GM10248 (cell line): ENCODE measurements at regions not wholly inside any gene's neighbourhood (a gene's known extent, or its start where the extent isn't known, plus 50 kb on each side); places are given as distances from the start of the nearest gene placed in this dataset.

Experiments
- CTCF ChIA-PET: fragments of 300-600 bp; sonication (Branson Sonifier 250); formaldehyde crosslinking; extraction: SDS; loops from one replicate; lab custom pipeline; 2021; ENCODE audit warnings: antibody characterized with exemption; lab: Yijun Ruan, JAX
- POLR2A ChIA-PET: fragments of 350-650 bp; sonication (Branson Sonifier 250); formaldehyde crosslinking; extraction: SDS; loops from one replicate; lab custom pipeline; 2020; ENCODE audit warnings: antibody characterized with exemption; lab: Yijun Ruan, JAX
- DNase-seq: peaks from one replicate; pipeline ENCODE4 v3.0.0; 2012; ENCODE audit errors: extremely low spot score
- CTCF ChIP-seq: IDR thresholded peaks from 2 replicates; pipeline ENCODE4 v1.5.1; 2012; ENCODE audit warnings: mild to moderate bottlenecking, low read depth; ENCODE audit errors: extremely low read depth, missing control alignments, control extremely low read depth

GRCh38 chr2:176443946-176444345 is 174.7 kb downstream of the MTX2 start:
- ChIA-PET POLR2A (no interaction called here), CTCF (interaction anchor here (0.9 to 5.4 kb wide), 3 partner anchors 12 to 612 kb away, joined by 3 to 48 read pairs (median 3); no protein-coding TSS in a partner anchor)
- no peak for TF ChIP-seq CTCF
- DNase-seq = no peak

GRCh38 chr2:176445956-176446355 is 176.7 kb downstream of the MTX2 start:
- ChIA-PET CTCF (interaction anchor here (0.9 to 5.4 kb wide), 6 partner anchors 10 to 305 kb away, joined by 3 to 48 read pairs (median 3); no protein-coding TSS in a partner anchor), POLR2A (no interaction called here)
- no peak for TF ChIP-seq CTCF
- DNase-seq = no peak

- DNase-seq = no peak
- no peak for TF ChIP-seq CTCF
- CTCF ChIA-PET = interaction anchor here (1.3 to 5.4 kb wide), 7 partner anchors 9 to 308 kb away, joined by 3 to 48 read pairs (median 5); no protein-coding TSS in a partner anchor
- POLR2A ChIA-PET = no interaction called here
Measured at GRCh38 chr2:176446718-176447414, 177.6 kb downstream of the MTX2 start.

GRCh38 chr2:176447616-176448015 is 178.4 kb downstream of the MTX2 start:
- ChIA-PET POLR2A (no interaction called here), CTCF (interaction anchor here (0.9 to 5.4 kb wide), 7 partner anchors 8 to 1281 kb away, joined by 3 to 48 read pairs (median 5); no protein-coding TSS in a partner anchor)
- DNase-seq = no peak
- TF ChIP-seq CTCF = no peak

- DNase-seq = no peak
- CTCF ChIA-PET = interaction anchor here (1.5 to 10.3 kb wide), 2 partner anchors 12 to 311 kb away, joined by 6 to 124 read pairs; no protein-coding TSS in a partner anchor
Measured at GRCh38 chr2:176449852-176450251, 180.6 kb downstream of the MTX2 start.

GRCh38 chr2:176453784-176454183 is 184.5 kb downstream of the MTX2 start:
- TF ChIP-seq CTCF = no peak
- CTCF ChIA-PET = interaction anchor here (0.7 to 10.3 kb wide), 20 partner anchors 8 to 333 kb away, joined by 3 to 124 read pairs (median 13); no protein-coding TSS in a partner anchor
- no peak for DNase-seq
- POLR2A ChIA-PET = no interaction called here

More at GRCh38 chr2:176449852-176450251, 180.6 kb downstream of the MTX2 start:
- no peak for TF ChIP-seq CTCF
- POLR2A ChIA-PET = no interaction called here
